Dermis blood vessel endothelial cell (primary cell): ENCODE measurements at regions not wholly inside any gene's neighbourhood (a gene's known extent, or its start where the extent isn't known, plus 50 kb on each side); places are given as distances from the start of the nearest gene placed in this dataset.

Source experiments
- DNase-seq: peaks from one replicate; pipeline ENCODE4 v3.0.0; 2010

DNA sequence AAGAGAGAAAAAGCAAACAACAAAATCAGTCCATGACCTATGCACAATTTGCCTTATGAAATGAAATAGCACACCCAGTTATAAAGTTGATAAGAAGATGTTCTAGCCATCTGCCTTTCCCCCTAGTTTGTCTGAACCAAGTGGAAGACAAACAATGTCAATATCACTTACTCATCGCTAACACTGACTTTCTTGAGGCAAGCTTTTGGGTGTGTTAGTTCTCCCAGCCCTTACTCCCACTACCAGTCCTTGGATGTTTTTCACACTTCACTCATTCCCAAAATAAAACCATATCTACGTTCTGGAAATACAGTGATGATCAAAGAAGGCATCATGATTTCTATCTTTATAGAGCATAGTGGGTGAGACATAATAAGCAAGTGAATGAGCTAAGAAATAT, 393.8 kb downstream of the PCDH20 start:
- DNase-seq, result no peak

- DNase-seq, result no peak
Measured at GRCh38 chr13:61013796-61014195, 401.9 kb downstream of the PCDH20 start.

DNA sequence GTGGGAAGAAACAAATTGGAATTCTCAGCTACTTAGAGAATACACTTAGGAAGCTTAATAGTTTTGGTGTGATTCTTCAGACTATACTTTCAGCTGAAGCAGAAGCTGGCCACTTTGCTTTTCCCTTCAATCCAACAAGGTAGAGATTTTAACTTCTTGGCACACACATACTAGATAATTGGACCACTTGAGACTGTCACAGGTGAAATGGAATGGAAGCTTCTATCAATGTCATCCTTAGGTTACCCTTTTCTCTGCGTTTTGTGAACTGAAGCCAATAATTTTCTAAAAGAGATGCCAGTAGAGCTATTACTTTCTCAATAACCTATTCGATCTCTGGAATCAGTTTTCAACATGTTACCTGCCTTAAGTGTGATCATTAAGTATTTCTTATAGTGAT, 405.3 kb downstream of the PCDH20 start:
- no peak for DNase-seq

DNA sequence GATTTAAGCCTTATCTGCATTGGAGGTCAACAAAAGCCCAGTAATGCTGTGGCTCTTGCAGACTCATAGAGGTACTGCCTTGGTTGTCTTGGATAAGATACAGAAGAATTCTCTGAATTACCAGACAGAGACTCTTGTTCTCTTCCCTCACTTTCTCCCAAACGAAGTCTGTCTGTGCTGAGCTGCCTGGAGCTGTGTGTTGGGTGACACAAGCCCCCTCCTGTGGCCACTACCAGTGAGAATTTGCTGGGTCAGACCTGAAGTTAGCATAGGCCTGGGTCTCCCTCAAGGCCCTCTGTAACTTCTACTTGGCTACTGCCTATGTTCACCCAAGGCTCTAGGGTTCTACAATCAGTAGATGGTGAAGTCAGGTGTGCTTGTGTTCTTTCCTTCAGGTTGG, 413.0 kb downstream of the PCDH20 start:
- no peak for DNase-seq

DNA sequence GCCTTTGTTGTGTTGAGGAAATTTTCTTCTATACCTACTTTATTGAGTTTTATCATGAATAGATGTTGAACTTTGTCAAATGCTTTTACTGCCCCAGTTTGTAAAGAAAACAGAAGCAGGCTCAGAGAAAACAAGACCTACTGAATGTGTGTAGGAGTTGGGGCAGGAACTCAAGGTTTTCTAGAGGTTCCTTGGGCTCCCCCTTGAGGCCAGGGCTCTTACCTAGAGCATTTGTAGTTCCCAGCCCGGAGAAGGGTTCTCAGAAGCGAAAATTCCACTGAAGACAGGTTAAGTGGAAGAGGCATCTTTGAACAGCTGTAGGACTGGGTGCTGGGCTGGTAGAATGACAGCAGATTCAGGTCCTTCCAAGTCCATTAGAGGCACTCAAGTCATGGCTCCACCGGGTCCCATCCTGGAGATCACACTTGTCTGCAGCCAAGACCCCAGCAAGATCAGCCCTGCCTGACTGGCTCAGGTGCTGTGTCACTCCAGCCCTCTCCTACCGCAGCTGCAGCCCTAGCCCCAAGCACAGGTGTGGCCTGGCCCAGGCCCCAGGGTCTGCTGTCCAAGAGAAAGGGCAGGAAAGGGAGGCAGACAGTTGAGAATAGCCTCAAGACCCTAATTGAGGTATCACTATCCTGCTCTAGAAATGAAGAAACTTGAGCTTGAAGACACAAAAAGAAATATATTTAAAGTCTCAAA, 425.5 kb downstream of the PCDH20 start:
- peak; percentile 39 for DNase-seq

GRCh38 chr13:60986301-60986700, 429.3 kb downstream of the PCDH20 start:
- DNase-seq, result no peak

DNA sequence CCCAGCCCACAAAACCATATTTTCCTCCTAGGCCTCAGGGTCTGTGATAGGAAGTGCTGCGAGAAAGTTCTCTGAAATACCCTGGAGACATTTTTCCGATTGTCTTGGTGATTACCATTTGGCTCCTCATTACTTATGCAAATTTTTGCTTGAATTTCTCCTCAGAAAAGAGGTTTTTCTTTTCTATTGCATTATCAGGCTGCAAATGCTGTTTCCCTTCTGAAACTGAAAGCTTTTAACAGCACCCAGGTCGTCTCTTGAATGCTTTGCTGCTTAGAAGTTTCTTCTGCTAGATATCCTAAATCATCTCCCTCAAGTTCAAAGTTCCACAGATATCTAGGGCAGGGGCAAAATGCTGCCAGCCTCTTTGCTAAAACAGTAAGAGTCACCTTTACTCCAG, 434.2 kb downstream of the PCDH20 start:
- DNase-seq, result no peak

DNA sequence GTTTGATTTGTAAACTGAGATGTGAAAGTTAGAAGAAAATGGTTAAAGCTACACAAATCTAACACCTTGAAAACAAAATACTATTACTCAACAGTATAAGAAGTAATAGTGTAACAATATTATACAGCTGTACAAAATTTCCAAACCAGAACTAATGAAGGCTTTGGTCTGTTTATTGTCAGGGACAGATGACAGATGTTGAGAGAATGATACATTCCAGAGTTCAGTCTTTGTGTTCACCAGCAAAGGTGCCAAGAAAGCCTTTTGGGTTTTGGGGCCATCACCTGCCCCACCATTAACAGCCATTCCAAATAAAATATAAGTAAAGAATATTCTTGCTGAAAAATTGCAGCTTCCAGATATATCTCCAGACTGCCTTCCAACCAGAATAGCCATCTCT, 439.3 kb downstream of the PCDH20 start:
- no peak for DNase-seq

- no peak for DNase-seq
Measured at GRCh38 chr13:60974296-60974695, 441.4 kb downstream of the PCDH20 start.

DNA sequence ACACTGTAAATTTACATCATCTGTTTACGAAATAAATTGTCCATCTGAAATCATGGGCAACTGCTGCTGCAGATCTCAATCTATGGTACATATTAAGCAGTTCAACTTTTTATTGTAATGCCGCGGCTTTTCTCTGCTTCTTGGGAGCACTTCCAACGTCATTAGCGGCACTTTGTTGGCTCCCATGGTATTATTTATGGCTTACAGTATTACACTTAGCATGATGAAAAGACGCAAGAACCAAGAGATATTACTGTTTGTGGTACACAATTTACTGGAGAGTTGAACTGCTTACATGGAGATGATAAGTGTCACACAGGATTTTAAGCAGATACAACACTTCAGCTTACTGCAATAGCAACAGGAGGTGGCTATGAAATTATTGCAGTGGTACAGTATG, 442.1 kb downstream of the PCDH20 start:
- no peak for DNase-seq

- no peak for DNase-seq
Measured at GRCh38 chr13:60970736-60971135, 444.9 kb downstream of the PCDH20 start.

- no peak for DNase-seq
Measured at GRCh38 chr13:60969656-60970055, 446.0 kb downstream of the PCDH20 start.

GRCh38 chr13:60959427-60959826, 456.2 kb downstream of the PCDH20 start:
- no peak for DNase-seq

DNA sequence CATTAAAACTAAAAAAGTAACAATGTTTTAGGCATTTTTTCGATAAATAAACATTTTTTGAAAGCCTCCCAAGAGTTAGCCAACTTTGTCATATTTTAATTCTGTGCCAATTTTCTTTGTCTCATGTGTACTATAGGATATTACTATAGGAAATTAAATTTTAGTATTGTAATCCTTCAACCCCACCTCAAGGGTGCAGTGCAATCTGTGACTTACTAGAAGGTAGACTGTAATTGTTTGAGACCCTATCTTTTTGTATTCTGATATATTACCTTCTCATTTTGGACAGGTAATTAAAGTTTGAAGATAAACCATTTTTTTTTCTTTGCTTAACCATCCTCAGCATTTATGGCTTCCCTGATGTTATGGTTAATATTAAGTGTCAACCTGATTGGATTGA, 457.8 kb downstream of the PCDH20 start:
- no peak for DNase-seq

DNA sequence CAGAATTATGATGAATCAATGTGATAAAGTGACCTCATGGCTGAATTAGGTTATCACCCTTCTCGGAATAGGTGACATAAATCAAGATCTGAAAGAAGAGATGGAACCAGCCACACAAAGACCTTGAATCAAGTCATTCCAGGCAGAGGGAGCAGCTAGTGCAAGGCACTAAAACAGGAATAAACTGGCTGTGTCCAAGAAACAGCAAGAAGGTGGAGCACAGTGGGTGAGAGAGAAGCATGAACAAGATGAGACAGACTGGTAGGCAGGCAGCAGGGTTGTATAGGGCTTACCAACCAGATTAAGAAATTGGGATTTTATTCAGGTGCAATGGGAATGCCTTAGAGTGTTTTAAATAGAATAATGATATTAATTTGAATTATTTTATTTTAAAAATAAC, 470.3 kb downstream of the PCDH20 start:
- no peak for DNase-seq

DNA sequence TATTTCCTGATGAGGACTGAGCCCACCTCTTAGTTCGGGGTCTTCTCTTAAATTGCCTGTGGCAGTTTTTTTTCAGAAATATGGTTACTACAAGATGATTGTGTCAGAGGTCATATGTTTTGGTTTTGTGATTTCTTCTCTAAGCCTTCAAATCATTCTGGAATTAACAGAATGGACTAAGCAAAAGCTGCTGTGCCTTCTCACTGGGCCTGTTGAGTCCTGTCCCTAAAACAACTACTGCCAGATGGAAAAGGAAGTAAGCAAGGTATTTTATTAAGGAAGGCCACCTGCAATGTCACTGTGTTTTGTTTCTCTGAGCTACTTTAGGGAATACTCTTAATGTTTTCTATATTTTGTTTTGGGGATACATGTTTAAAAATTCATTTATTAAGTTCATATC, 470.8 kb downstream of the PCDH20 start:
- no peak for DNase-seq

DNA sequence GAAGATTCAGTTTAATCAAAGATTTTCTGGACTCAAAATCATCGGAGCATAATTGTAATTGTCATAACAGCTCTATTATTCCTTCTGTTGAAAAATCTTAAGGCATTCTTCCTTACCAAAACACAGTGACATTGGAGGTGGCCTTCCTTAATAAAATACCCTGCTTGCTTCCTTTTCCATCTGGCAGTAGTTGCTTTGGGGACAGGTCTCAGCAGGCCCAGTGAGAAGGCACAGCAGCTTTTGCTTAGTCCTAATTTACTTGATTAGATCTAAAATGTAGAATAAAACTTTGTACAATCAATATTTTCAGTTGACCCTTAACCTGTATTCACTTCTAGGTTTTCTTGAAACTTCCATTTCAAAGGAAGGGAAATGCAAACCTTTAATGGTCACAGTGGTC, 471.6 kb downstream of the PCDH20 start:
- no peak for DNase-seq

GRCh38 chr13:60936281-60936680, 479.4 kb downstream of the PCDH20 start:
- no peak for DNase-seq

DNA sequence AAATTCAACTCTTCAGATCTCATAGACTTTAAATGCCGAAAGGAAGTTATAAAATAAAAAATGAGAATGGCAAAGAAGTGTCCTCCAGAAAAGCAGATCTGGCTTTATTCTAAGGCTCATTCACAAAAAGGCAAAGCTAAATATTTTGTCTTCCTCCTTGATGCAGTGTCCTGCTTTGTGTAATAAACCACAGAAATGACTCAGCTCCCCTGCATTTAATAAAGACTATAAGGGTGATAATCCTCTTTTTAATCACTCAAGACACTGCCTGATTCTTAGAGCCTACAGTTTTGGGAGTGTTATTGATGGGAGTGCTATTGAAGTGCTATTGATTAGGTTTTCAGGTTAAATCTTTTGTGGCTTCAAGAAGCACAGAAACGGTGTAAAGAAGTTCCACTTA, 482.0 kb downstream of the PCDH20 start:
- peak; percentile 10 for DNase-seq

DNA sequence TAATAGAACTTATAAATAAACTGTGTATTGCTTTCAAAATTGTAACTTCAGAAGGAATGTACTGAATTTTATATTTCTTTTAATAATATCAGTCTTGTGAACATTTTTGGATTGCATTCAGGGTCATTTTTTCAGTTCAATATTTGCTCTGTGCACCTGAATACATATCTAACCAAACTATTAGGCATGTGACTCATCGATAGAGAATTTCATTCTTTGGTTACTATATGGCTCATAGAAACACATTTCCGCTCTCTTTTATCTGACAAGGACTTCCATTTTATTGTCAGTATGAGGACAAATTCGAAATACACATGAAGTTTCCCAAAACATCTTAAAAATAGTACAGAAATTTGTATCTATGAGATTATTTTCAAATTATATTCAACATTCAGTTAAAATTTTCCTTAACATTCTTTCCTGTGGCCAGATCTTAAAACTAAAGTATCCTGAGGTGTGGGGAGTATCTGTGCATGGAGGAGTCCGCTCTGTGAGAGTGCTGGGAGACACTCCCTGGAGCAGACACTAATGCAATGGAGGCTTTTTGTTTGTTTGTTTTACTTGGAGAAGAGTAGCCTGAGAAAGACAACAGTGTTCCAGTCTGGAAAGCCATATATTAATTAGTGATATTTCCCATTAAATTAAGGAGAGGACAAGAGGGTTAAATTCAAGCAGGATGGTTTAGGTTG, 483.6 kb downstream of the PCDH20 start:
- DNase-seq, result peak; percentile 67

- no peak for DNase-seq
Measured at GRCh38 chr13:60925686-60926085, 490.0 kb downstream of the PCDH20 start.

DNA sequence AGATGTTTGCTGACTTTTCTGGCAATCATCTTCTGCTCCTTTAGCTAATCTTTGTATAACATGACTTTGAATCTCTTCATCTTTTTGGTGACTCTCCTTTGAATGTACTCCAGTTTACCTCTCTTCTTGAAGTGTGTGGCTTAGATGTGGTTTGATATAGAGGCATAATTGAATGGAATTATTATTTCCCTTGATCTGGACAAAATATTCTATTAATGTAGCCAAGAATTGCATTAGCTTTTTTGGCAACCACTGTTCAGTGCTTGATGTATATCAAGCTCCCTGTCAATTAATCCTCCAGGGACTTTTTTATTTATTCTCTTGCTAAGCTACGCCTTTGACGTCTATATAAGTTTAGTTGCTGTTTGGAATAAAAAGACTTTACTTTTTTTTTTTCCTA, 490.8 kb downstream of the PCDH20 start:
- DNase-seq, result no peak

DNA sequence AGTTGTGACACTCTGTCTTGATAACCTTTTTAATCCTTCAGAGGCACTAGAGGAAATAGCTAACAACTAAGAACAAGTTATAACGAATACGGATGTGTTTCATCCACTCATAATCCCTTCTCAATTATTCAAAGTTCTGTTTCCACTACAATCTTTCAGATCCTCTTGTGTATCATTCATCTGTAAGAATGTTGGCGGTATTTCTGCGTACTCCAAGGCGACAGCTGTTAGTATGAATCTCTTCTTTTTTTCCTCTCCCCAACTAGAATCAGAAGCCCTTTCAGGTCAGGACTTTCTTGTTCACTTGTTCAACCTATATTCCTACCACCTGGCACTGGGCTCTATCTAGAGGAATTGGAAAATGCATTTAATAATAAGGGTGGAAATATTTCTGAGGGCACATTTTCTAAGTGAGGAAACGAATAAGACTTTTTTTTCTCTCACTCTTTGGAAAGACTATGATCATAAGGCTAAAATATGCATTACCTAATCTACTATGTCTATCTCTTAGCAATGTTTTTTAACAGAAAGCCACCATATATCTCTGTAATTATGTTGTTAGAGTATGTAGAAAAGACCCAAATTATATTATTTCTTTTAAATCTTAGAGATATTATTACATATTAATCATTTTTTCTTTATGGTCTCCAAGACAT, 492.9 kb downstream of the PCDH20 start:
- DNase-seq, result no peak

- DNase-seq, result no peak
Measured at GRCh38 chr13:60893801-60894200, 496.8 kb downstream of the TDRD3 start.
